ENCODE measurements at regions not wholly inside any gene's neighbourhood (a gene's known extent, or its start where the extent isn't known, plus 50 kb on each side); places are given as distances from the start of the nearest gene placed in this dataset.

- no peak overlapping the region for H3K27ac ChIP-seq (ENCODE audit: low read length)
- DNase-seq, result no peak
- H3K36me3 ChIP-seq (replicated peaks; ENCODE audit: insufficient read depth, low read length), result no peaks in the 10 kb centered on the region
- H3K9ac ChIP-seq (ENCODE audit: low read length), result no peak overlapping the region
- H3K4me3 ChIP-seq (ENCODE audit: low read length), result no peak overlapping the region
- no peaks in the 10 kb centered on the region for H3K79me2 ChIP-seq (ENCODE audit: low read length)
- H4K20me1 ChIP-seq (ENCODE audit: insufficient read depth, low read length), result no peaks in the 10 kb centered on the region
- TF ChIP-seq EZH2 (optimal IDR thresholded peaks at IDR 0.05; ENCODE audit: low read depth, low read length), result no peak
- no peak for TF ChIP-seq EZH2phosphoT487 (IDR thresholded peaks at IDR 0.05; ENCODE audit: low read length)
- TF ChIP-seq CTCF (IDR thresholded peaks at IDR 0.05; ENCODE audit: low read length), result no peak
- H3K9me2 ChIP-seq (replicated peaks; ENCODE audit: insufficient read depth, low read length), result no peaks in the 10 kb centered on the region
- H3F3A ChIP-seq (ENCODE audit: insufficient read depth, low read length), result no peaks in the 10 kb centered on the region
- no peak overlapping the region for H2AFZ ChIP-seq (ENCODE audit: low read length)
- no peaks in the 10 kb centered on the region for H3K4me1 ChIP-seq (ENCODE audit: low read length)
- H3K4me2 ChIP-seq (ENCODE audit: low read depth, low read length), result no peak overlapping the region
- no peaks in the 10 kb centered on the region for H3K27me3 ChIP-seq (replicated peaks; ENCODE audit: insufficient read depth, low read length)
- H3K9me3 ChIP-seq (replicated peaks; ENCODE audit: insufficient read depth, low read length), result no peaks in the 10 kb centered on the region
Observed at GRCh38 chr7:67387851-67388250, 391.2 kb downstream of the TYW1 start.

GRCh38 chr7:67391168-67391567, 394.5 kb downstream of the TYW1 start:
- TF ChIP-seq EZH2 (optimal IDR thresholded peaks at IDR 0.05; ENCODE audit: low read depth, low read length) (no peak), CTCF (IDR thresholded peaks at IDR 0.05; ENCODE audit: low read length) (no peak), EZH2phosphoT487 (IDR thresholded peaks at IDR 0.05; ENCODE audit: low read length) (no peak)
- no peaks in the 10 kb centered on the region for H3K9me3 ChIP-seq (replicated peaks; ENCODE audit: insufficient read depth, low read length)
- H3K27me3 ChIP-seq (replicated peaks; ENCODE audit: insufficient read depth, low read length), result no peaks in the 10 kb centered on the region

GRCh38 chr7:67392596-67393438, 396.2 kb downstream of the TYW1 start:
- H3F3A ChIP-seq (ENCODE audit: insufficient read depth, low read length), result no peaks in the 10 kb centered on the region
- H3K4me2 ChIP-seq (ENCODE audit: low read depth, low read length), result no peak overlapping the region
- no peak overlapping the region for H3K9ac ChIP-seq (ENCODE audit: low read length)
- no peak overlapping the region for H3K4me3 ChIP-seq (ENCODE audit: low read length)
- no peaks in the 10 kb centered on the region for H3K9me2 ChIP-seq (replicated peaks; ENCODE audit: insufficient read depth, low read length)
- no peaks in the 10 kb centered on the region for H3K9me3 ChIP-seq (replicated peaks; ENCODE audit: insufficient read depth, low read length)
- no peak overlapping the region for H3K27ac ChIP-seq (ENCODE audit: low read length)
- DNase-seq, result no peak
- H3K79me2 ChIP-seq (ENCODE audit: low read length), result no peaks in the 10 kb centered on the region
- no peaks in the 10 kb centered on the region for H3K4me1 ChIP-seq (ENCODE audit: low read length)
- H4K20me1 ChIP-seq (ENCODE audit: insufficient read depth, low read length), result no peaks in the 10 kb centered on the region
- no peak for TF ChIP-seq CTCF (IDR thresholded peaks at IDR 0.05; ENCODE audit: low read length)
- no peak for TF ChIP-seq EZH2 (optimal IDR thresholded peaks at IDR 0.05; ENCODE audit: low read depth, low read length)
- no peak for TF ChIP-seq EZH2phosphoT487 (IDR thresholded peaks at IDR 0.05; ENCODE audit: low read length)
- no peaks in the 10 kb centered on the region for H3K36me3 ChIP-seq (replicated peaks; ENCODE audit: insufficient read depth, low read length)
- no peak overlapping the region for H2AFZ ChIP-seq (ENCODE audit: low read length)
- H3K27me3 ChIP-seq (replicated peaks; ENCODE audit: insufficient read depth, low read length), result no peaks in the 10 kb centered on the region

More at GRCh38 chr7:67391168-67391567, 394.5 kb downstream of the TYW1 start:
- Histone ChIP-seq H3K27ac (ENCODE audit: low read length) (no peak overlapping the region), H4K20me1 (ENCODE audit: insufficient read depth, low read length) (no peaks in the 10 kb centered on the region), H3K9ac (ENCODE audit: low read length) (no peak overlapping the region), H3K4me1 (ENCODE audit: low read length) (no peaks in the 10 kb centered on the region), H3F3A (ENCODE audit: insufficient read depth, low read length) (no peaks in the 10 kb centered on the region), H3K36me3 (replicated peaks; ENCODE audit: insufficient read depth, low read length) (no peaks in the 10 kb centered on the region), H3K9me2 (replicated peaks; ENCODE audit: insufficient read depth, low read length) (no peaks in the 10 kb centered on the region), H3K4me2 (ENCODE audit: low read depth, low read length) (no peak overlapping the region), H2AFZ (ENCODE audit: low read length) (no peak overlapping the region), H3K79me2 (ENCODE audit: low read length) (no peaks in the 10 kb centered on the region), H3K4me3 (ENCODE audit: low read length) (no peak overlapping the region)
- no peak for DNase-seq
